Glomerular endothelial cell (primary cell): ENCODE measurements at regions not wholly inside any gene's neighbourhood (a gene's known extent, or its start where the extent isn't known, plus 50 kb on each side); places are given as distances from the start of the nearest gene placed in this dataset.
"Not testable (repeated sequence)": the region's sequence is repeated elsewhere in the genome, so short reads cannot be mapped to it uniquely, and the experiment has no call there.

Experiments used
- DNase-seq: peaks from one replicate; pipeline ENCODE4 v3.0.0-alpha.2; 2011; ENCODE audit warnings: low read depth, low spot score; ENCODE audit errors: extremely low read depth

DNA sequence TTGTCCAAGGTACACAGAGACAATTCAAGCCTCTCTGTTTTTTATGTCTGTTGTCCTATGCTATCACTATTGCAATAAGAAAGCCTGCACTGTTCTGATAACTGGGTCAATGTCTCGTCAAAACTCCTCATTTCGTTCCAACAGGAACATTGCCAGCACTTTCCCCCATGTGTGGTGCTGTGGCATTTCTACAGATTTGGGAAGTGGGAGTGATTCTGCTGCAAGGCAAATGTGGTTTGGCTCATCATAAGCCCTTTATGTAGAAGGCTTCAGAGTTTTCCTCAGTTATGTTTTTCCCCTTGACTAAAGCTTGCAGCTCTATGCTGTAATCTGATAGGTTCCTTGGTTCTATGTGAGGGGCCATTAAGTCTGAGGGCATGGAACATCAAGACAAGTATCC lies 324.1 kb upstream of the TCF4 start:
- DNase-seq = no peak

DNA sequence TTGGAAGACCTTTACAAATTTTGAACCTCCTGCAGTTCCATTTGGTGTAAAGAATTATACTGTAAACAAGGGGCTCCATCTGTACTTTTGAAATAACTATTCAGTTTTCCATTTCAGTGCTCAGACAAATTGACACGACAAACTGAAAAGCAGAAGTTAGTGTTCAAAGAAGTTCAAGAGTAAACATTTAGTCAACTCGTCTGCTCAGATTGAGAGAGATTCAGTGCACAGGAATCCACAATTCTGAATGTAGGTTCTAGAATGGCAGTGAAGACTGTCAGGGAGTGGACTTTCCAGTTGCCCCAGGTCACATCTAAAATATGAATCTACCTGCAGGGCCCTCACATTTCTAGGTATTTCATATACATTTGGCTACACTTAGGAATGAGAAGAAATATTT lies 322.3 kb upstream of the TCF4 start:
- no peak for DNase-seq

DNA sequence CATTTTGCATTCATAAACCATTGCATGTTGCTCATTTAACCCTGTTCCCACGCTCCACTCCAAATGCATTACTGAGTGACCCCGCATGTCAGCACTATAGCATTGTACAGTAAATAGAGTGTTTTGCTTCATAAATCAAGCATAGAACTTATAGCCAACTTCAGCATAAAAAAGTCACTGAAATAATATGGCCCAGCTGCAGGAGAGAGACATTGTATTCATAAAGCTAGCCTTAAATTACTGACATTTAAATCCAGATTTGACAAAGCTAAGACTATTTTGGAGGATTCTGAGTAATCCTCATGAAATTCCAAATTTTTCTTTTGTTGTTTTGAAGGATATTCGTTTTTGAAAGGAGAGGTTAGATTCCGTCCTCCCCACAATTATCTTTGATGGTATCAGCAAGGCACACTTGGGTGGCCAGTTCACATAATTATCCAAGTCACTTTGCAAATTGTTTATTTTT lies 320.9 kb upstream of the TCF4 start:
- DNase-seq = no peak

DNA sequence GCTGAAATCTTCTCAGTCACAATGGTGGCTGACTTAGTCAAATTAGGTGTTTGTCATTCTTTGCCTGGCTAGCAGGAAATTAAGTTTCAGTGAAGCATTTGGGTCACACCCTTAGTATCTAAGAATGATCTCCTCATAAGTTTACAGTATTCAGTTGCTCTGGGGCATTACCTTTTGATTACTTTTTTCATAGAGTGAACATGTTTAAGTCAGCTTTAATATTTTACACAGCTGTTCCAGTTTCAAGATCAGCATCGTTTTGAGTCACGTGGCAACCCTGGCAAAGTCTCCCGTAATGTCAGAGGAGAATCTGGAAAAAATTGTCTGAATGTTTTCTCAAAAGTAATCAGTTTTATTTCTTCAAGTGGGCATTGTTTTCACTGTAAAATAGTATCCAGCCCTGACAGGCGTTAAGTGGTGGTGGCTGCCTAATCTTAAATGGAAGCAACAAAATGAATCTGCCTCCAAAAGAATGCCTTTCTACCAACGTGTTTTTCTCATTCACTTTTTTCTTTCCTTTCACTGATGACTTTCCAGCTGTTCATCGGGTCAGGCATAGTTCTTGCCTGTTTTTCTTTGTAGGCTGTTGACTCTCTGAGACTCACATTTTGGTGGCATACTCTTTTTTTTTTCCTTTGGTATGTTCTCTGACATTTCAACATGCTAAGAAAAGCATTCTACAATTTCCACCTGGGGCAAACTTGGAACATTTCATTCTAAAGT lies 319.6 kb upstream of the TCF4 start:
- DNase-seq = no peak

DNA sequence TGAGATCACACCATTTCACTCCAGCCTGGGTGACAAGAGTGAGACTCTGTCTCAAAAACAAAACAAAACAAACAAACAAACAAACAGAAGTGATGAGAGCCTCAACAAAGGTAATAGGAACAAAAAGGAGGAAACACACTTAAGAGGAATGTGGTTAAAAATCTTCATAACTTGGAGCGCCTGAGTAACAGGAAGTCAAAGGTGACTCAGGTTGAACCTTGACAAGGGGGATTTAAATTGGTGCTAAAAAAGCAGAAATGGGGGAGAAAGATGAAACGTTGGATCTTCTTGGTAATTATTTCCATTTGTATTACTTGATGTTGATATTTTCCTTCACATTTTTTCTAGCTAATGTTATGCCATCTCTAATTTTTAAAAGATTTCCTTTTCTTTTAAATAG lies 318.5 kb upstream of the TCF4 start:
- DNase-seq = no peak

DNA sequence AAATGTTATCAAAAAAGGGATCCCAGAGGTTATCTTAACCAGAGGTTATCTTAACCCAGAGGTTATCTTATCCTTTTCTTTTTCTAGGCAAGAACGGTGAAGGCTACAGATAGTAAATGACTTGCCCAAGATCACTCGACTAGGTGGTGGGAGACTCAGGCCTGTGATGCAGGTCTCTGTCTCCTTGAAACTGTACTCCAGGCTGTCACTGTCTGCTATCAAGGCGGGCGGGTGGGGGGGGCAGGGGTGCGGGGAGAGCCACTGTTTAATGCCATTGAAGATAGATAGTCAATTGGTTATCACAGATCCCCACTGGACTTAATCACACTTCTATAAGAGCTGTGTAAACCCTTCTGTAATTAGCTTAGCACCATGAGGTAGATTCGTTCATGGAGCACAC lies 315.9 kb upstream of the TCF4 start:
- no peak for DNase-seq

DNA sequence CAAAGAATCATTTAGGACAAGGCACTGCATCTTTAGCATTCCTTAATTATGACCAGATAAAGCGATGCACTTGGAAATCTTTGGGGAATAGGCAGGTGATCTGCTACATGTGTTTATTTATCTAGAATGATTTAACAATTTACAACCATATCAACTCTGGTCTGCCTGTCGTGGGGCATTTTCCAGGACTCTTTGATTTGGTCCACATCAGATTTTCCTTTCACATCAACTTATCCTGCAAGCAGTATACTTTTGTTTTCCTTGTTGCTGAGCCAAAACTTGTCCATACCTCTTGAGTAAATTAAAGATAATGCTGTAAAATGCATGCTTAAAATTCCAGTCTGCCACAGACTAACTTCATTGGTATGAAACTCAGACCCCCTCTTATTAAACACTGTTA lies 312.4 kb upstream of the TCF4 start:
- DNase-seq = no peak

DNA sequence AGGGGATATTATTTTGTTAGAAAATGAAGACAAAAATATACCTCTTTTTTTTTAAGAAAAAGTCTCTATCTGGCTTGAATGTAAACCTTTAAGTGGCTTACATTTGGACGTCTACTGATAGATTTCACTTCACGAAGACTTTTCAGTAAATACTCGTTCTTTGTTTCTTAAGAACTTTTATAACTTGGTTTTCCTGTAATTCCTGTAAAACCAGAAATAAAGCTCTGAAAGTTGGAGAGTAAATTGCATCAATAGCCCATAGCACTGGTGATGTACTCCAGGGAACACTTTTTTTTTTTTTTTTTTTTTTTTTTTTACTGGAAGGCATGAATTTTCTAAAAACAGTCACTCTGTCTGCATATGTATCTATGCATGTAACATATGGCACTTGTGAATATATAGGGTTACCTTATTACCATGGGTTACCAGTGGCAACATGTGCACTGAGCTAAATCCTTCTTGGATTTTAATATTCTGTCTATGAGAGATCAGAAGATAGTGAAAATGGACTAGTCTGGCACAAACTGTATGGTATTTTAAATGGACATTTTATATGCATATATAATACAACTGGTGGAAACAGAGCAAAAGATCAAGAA lies 309.2 kb upstream of the TCF4 start:
- no peak for DNase-seq

DNA sequence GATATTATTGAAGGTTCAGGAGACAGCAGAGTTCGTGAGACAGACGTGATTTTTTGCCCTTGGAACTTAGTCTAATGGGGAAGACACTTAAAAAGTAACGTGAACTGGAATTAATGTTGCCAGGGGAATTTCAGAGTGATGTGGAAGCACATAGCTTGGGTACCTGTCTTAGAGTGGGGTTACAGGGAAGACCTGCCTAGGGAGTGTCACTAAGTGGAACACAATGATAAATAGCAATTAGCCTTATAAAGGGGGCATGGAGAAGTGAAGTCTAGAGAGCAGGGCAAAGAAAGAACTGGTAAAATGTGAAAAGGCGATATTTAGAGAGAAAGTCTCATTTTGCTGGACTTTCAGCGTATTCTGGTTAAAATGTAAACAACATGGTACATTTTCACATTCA lies 306.0 kb upstream of the TCF4 start:
- no peak for DNase-seq

DNA sequence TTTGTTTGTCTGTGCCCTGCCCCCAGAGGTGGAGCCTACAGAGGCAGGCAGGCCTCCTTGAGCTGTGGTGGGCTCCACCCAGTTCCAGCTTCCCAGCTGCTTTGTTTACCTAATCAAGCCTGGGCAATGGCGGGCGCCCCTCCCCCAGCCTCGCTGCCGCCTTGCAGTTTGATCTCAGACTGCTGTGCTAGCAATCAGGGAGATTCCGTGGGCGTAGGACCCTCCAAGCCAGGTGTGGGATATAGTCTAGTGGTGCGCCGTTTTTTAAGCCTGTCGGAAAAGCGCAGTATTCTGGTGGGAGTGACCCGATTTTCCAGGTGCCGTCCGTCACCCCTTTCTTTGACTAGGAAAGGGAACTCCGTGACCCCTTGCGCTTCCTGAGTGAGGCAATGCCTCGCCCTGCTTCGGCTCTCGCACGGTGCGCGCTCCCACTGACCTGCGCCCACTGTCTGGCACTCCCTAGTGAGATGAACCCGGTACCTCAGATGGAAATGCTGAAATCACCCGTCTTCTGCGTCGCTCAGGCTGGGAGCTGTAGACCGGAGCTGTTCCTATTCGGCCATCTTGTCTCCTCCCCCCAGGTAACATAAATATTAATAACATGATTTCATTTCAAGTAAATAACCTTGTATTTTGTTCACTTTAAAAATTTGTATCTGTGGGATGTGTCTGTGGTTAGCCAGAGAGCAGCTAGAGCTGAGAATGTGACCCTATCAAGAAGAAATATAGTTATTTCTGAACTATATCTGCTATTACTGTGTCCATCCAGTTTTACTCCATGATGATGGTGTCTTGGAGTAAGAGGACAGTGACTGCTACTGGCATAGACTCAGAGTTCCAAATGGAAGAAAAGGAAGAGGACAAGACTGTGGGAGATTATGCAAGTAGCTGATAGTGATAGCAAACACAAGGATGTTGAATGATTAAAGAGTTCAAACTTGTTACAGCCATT lies 305.1 kb upstream of the TCF4 start:
- not testable (repeated sequence) for DNase-seq

DNA sequence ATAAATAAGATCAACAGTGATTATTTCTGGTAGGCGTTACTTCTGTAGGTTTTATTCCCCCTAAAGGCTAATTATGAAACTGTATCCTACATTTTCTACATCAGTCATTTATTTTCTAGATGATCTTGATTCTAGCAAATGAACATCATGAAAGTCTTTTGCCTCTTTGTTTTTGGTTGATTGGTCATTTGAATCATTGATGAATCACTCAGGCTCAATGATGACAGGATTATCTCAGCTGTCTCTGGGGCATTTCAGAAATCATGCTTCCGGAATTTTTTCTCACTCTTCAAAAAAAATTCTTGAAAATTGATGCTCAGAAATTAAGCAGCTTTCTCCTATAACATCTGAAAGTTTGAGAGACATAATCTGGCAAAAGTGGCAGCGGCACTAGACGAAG lies 298.9 kb upstream of the TCF4 start:
- DNase-seq = no peak

DNA sequence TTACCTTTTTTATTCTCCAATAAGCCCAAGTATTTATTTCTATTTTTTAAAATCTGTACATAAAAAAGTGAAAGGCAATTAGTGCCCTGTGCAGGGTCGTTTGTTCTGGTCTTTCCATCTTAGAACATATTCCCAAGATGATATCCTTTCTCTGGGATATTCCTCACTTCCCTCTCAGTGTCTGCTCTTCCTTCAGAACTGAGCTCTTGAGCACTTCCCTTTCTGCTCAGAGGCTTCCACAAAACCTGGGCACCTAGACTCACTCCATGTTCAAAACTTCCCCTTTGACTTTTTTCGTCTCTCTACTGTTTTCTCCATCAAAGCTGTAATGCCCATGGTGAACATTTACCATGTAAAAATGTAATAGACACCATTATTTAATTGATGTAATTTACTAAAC lies 296.5 kb upstream of the TCF4 start:
- DNase-seq = no peak

DNA sequence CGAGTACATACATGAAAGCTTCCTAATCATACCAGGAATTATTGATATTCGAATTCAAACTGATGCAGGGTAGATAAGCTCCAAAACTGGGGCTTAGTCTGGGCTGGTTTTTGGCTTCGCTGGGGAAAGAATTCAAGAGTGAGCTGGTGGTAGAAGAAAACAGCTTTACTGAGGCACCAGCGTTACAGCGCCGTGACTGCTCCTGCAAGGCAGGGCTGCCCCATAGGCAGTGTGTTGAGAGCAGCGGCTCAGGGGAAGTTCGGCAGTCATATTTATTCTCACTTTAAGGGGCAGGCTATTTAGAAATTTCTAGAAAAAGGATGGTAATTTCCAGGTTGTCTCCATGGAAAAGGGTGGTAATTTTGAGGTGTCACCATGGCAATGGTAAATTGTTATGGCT lies 292.6 kb upstream of the TCF4 start:
- no peak for DNase-seq

DNA sequence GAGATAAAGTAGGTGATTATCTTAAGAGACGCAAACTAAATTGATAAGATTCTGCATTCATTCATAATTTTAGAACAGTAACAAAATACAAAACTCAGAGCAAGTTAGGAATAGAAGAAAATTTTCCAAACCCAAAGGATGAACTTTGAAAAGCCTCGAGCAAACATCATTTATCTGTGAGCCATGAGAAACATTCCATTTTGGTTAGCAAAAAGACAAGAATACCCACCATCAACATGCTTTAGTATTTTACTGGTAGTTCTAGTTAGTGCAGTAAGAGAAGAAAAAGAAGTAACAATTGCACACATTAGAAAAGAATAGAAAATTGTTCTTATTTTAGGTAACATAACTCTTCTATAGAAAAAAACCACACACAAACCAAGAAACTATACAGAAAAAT lies 291.3 kb upstream of the TCF4 start:
- DNase-seq = no peak

DNA sequence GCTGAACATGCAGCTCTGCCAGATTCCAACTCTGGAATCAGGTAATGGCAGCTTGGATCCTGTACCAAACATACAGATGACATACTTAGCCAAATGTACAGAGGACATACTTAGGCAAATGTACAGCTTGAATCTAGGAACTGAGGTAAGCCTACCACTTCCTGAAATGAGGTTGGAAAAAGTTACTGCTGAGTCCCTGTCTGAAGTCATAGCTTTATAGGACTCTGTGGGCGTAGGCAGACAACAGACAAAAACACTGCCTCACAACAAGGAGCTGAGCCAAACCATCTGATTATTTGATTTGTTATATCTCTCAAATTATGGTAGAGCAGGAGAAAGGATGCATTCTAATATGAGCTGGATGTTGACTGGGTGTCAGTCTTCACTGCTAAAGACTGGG lies 290.2 kb upstream of the TCF4 start:
- DNase-seq = no peak

DNA sequence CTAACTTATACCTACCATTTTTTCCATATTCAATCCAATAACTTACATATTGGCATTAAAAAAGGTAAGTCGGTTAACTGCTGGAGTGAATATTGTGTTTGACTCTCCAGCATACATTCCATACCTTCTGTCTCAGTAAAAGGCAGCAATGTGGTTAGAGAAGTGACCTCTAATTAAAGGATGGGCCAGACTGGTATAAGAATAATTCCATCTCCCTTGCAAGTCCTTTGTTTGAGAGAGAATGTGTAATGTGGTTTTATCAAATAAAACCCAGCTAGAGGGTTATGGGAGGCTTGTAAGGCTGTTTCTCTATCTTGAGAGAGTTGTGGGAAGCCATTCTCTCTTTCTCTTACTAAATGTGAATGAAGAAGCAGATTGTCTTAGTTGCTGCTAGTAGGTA lies 289.3 kb upstream of the TCF4 start:
- no peak for DNase-seq

DNA sequence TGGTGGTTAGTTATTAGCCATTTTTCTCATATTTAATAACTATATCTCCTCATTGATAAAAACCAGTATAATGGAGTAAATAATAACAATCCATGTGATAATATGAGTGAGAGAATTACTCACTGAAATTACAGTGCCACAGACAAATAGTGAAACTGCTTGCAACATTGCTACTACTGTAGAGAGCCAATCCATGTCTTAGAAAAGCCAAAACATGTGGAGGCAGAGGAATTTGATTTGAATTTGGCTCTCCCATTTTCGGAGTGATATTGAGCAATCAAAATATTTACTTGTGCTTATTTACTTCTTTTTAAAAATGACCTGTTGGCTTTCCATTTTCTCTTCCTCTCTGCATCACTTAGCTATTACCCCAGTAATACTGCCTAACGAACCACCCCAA lies 288.3 kb upstream of the TCF4 start:
- DNase-seq = no peak

DNA sequence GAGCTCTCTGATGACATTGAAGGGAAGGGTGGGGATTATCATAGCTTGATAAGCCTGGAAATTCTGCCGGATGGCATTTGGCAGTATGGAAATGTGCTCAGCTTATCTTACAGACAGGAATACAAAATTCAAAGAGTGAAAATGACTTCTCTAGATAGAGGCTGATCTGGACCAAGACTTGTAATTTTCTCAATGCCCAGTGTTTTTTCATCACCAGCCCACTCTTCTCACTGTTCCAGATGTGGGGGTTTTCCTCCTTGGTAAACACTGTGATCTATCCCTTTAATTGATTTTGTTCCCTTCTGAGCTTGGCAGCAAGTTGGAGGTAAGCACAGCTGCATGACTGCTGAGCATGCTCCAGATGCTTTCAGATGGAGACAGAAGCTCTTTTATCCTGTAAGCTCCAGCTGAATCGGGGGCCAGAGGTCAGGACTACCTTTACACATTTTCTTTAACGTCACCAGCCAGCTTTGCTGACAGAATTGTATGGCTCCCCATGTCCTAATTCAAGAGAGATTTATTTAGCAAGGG lies 287.4 kb upstream of the TCF4 start:
- DNase-seq = no peak

DNA sequence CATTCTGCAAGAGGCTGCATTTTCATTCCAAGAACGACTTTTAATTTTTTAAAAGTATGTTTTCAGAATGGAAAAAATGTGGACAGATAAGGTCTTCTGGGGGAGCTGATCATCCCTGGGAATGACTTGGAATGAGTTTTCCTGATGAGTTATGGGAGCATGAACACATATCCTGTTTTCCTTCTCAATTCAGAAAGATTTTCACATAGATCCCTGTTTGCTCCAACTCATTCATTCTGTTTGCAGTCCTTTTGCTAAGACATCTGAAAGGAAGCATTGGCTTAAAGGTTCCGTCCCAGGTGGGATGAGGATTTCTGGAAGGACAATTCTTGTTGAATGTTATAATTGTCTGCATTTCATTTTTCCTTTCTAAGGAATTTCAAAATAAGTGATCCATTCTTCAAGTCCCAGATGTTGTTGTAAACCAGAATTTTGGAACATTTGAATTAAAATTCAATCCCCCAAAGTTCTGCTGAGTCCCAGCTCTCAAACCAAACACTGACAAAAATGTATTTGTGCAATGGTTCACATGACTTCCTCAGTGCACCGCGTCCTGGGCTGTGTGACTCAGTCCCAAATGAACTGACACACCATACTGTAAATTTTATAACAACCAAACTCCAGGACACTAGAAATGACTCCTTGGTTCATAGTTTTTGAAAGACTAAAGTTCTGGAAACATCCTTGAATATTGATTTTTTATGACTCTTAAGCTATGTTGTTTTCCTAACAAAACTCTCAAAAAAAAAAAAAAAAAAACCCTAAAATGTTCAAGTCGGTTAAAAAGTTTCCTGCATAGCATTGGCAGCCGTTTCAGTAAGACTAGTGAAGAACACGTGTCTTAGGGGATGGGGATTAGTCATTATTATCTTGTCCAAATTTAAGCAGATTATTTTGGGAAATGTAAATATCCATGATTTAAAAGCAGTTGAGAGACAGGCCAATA lies 281.8 kb upstream of the TCF4 start:
- no peak for DNase-seq

DNA sequence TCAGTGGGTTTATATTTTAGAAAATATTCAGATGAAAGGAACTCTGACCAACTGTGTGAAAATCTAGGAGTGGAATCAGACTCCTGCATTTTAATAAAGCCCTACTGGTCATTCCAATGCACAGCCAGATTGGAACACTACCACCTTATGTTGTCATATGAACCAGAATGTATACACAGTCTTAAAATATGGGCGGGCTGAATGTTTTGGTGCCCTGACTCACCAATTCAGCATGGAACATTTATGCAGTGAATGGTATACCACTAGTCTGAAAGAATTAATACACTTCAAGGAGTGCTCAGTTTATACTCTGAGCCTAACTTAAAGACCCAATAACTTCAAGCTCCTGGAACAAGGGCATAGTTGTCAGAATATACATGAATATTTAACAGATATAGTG lies 280.9 kb upstream of the TCF4 start:
- no peak for DNase-seq
